Renal cortex interstitium (tissue), 11 donors: ENCODE measurements at regions not wholly inside any gene's neighbourhood (a gene's known extent, or its start where the extent isn't known, plus 50 kb on each side); places are given as distances from the start of the nearest gene placed in this dataset.

Experiments
- DNase-seq, 11 donors: peaks; one replicate each; pipeline ENCODE4 v3.0.0-alpha.2; 2013; ENCODE audit warnings: low read depth in 9 of 11, low spot score in 4 of 11; ENCODE audit errors: extremely low read depth in 1 of 11

DNA sequence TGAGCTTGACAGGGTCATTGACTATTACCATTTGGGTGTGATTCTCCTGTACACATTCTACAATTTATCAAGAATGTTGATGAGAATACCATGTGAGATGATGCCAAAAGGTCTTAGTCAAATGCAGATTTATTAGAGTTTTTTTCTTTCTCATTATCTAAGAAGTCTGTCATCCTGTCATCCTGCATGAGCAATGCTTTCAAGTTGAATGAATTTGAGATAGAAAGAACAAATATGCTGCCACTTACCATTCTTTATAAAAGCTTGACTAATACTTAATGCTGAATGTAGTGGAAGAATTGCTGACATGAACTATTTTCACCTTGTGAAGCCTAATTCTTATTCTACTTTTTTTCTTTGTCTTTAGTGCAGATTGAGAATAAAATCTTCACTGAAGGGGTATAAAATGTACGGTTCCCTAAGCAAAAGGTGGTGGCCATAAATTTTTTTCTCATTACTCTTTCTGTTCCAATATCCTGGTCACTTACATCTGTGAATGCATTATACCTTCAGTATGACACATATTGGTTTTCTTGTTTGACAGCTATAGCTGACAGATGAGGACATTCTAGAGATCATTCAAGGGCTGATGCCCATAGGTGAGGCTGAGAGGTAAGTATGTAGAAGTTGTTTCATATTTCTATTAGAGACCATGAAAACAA is 1434.7 kb downstream of the SLITRK1 start:
- DNase-seq: no peak

DNA sequence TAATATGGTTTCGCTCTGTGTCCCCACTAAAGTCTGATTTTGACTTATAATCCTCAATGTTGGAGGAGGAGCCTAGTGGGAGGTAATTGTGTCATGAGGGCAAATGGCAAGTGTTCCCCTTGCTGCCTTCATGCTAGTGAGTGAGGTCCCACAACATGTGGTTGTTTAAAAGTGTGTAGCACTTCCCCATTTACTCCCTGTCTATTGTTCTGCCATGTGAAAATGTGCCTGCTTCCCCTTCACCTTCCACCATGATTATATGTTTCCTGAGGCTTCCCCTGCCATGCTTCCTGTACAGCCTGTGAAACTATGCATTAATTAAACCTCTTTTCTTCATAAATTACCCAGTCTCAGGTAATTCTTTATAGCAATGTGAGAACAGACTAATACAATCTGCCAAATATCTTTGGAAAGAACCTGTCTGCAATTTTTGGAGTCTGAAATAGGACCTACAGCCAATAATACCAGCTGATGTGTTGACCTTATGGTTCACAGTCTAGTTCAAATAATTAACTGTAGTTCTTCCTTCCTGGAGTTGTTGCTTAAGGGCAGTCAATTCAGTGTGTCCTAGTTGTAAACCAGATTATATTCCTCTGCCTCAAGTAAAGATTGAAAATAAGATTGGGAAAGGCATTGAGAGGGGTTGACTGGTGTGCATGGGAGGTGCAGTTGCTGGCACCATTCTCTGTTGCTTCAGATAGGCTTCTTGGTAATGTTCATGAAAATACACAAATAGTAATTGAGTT is 1442.9 kb downstream of the SLITRK1 start:
- DNase-seq: no peak

DNA sequence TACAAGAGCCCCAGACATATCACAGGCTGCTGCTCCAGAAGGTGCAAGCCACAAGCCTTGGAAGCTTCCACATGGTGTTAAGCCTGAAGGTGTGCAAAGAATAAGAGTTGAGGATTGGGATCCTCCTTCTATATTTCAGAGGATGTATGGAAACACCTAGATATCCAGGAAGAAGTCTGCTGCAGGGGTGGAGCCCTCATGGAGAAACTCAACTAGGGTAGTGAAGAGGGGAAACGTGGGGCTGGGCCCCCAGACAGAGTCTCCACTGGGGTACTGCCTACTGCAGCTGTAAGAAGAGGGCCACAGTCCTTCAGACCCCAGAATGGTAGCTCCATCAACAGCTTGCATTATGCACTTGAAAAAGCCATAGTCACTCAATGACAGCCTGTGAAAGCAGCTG is 1444.0 kb downstream of the SLITRK1 start:
- DNase-seq: no peak

DNA sequence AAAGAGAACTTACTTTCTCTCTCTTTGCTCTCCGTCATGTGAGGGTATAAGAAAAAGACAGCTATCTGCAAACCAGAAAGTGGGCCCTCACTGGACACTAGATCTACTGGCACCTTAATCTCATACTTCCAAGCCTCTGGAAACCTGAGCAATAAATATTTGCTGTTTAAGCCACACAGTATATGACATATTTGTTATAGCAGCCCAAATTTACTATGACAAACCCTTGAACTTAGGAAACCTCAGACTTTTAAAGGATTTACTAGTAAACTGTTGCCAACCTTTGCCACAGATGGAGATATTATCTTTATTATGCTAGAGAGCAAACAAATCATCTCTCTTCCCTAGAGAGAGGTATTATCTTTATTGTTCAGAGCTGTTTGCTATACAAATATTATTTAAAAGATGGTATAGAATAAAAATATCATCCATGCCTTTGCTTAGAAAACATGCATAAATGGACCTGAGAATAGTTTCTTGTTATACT is 1446.1 kb downstream of the SLITRK1 start:
- no peak for DNase-seq

DNA sequence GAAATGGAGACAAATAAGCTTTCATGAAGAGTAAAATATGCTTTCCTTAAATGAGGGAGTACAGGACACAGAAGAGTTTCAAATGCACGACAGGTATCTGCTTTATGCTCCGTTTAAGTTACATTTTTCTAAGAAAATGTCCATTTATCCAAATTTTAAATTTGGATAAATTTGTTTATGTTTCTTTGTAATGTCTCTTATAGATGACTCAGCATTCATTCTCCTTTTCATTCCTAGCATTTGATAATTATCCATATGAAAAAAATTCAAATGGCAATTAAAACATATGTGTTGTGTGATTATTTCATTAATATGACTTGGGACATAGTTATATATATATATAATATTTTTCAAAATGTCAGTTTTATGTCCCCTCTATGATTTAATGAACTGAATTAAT is 1449.3 kb downstream of the SLITRK1 start:
- no peak for DNase-seq

DNA sequence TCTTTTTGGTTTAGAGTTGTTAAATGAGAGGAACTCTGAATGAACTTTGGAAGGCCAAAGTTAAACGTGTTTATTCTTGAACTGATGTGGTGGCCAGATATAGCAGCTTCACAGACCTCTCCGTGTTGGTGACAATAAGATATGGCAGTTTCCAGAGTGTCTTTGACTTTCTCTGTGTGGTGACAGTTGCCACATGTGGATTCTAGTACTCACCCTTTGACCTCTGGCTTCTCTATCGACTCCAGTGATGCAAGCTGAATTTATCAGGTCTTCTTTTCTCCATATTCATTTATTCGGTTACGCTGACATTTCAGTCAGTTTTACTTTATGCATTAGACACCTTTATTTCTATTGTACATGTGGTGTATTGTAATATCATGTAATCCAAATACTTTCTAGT is 1469.5 kb downstream of the SLITRK1 start:
- DNase-seq: no peak

DNA sequence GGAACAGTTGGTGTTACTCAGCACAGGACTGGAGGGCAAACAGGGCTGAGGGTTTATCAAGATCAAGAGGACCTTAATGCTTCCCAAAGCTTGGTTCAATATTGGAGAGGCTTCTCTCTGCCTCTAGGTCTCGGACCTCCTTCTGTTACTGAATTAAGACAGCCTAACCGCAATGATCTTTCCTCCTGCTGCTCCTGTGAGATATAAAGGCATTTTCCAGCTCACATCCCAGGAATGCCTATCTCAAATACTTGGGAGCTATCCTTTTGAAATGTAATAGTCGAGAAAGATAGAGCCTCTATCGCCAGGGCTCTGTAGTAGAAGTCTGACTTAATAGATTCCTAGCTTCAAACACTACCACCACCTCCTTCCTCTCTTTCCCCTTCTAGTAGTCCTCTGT is 1475.0 kb downstream of the SLITRK1 start:
- DNase-seq: no peak

DNA sequence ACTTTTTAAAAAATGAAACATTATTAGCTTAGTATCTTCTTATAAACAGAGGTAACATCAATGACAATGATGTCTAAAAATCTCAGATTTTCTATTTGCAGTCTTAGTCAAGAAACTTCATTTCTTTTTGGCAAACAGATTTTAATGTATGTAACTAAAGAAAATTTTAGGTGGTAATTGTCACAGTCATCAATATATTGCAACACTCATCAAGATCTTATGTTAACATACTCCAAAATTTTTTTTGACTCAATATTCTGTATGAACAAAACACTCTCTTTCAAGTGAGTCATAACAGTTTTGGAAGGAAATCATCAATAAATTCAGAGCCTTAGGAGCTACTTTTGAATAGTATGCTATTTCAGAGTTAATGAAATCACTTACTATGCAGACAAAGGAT is 1507.6 kb downstream of the SLITRK1 start:
- DNase-seq: no peak

DNA sequence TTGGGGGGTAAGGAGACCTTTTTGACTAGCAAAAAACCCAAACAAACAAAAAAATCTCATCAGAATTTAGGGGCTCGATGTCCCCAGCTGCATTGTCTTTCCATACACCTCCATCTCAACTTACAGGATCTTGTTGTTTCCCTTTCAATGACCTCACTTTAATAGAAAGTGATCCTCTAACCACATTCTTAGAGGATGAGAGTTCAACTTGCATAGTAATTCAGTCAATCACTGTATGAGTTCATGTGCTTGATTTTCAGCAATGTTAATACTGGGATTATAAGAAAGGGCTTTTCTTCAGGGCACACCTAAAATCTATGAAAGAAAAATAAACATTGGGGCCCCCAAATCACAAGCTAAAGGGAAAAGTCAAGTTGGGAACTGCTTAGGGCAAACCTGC is 1512.0 kb downstream of the SLITRK1 start:
- DNase-seq: no peak

DNA sequence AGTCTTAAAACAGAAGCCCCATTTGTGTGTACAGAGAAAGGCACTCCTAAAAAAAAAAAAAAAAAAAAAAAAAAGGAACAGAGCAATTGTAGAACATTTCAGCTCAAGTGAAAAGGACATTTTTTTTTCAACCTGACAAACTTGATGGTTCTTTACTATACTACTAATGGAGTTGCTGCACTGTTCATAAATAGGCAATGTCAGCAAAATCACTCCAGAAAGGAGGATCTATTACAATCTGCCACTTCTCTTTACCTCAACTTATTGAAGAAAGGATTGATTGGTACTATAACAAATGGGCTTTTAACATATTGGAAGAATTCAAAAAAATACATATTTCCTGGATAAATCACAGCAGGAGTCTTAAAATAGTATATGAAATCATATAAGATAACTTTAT is 1517.7 kb downstream of the SLITRK1 start:
- no peak for DNase-seq

DNA sequence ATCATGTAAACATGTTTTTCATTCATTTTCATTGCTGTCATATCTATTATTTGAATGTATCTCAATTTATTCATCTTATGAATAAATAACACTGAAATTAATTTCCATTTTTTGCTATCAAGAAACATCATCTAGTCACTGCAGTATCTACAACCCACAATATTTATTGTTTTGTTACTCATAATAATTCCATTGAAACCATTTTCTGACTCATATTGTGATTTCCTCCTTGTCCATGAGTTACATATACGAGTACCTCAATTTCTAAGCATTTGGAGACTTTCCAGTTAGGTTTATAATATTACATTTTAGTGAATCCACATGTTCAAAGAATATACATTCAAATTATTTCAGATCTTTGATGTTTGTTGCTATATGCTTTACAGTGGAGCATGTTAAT is 1524.0 kb downstream of the SLITRK1 start:
- no peak for DNase-seq

DNA sequence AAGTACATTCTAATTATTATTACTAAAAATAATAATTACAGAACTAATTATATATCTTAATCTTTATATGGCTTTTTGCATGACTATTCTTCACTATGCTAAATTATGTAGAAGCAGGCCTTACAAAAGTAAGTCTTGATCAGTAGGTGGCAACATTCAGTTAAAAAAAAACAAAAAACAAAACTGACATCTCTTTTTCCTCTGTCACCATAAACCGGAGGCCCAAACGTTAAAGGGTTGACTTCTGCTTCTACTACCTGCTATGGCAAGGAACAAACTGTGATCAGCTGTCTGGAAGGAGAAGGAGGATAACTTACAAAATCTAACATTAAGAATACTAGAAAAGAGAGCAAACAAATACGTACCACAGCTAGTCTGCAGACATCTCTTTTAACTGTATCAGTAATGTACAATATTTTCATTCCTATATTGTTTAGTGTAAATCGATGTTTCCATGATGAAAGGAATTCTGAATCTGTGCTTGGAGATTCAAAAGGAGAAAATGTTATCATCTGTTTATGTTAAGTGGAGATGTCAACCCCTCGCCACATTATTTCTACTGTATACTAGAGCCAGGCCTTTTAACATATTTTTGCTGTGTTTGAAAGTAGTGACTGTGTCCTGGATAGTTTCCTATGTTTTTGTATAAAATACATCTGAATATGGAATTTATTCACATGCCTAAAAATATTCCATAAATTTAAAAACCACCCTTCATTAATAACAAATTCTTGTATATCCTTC is 1525.4 kb downstream of the SLITRK1 start:
- DNase-seq: no peak

DNA sequence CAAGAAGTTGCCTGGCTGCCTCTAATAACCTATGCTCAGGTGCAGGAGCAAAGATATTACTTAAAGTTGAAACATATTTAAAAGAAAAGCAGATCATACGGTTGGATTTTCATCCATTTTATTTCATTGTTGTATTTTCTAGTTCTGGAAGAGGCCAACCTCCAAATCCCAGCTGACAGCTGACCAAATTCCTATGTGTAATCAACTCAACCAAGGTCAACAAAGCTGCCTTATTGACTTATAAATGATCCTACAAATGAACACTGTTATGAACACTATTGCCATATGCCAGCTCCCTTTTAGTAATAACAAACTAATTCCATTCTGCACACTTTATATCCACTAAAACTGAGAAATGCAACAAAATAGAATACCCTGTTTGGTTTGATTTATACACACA is 1537.4 kb downstream of the SLITRK1 start:
- DNase-seq: no peak

DNA sequence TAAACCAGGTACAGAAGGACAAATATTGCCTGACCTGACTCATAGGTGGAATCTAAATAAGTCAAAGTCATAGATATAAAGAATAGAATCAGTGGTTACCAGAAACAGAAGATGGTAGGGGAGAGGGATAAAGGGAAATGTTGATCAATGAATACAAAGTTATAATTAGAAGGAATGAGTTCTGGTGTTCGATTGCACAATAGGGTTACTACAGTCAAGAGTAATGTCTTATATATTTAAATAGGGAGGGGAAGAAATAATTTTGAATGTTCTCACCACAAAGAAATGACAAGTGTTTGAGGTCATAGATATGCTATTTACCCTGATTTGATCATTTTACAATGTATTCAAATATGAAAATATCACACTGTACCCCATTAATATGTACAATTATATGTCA is 1541.2 kb downstream of the SLITRK1 start:
- no peak for DNase-seq

DNA sequence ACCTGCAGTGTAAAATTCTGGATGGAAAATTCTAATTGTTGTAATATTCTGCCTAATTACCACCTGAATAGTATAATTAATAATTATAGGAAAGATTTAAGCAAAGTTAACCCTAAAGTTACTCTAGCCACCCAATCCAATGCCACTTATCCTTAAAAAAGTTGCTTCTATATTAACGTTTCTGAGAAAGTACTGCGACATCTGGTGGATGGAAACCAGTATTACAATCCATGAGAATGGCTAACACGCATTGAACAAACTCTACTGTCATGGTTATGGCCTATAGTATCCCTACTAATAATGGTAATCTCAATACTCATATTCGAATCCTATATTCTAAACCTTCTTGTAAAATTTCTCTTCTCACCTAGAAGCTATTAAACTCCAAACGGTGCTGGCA is 1551.8 kb downstream of the SLITRK1 start:
- no peak for DNase-seq

DNA sequence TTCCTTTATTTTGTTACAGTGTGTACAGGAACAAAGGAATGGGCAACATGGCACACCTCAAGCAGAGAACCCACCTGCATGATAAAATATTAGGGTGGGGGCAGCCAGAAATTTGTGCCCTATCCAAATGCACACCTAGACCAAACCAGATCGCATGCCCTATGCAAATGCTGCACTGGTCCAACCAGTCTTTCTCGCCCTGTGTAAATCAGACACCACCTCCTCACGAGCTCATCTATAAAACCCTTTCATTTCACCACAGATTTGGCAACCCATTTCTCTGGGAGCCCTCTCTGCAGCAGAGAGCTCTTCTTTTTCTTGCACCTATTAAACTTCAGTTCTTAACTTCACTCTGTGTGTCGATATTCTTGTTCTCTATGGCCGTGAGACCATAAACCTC is 1559.2 kb downstream of the SLITRK1 start:
- no peak for DNase-seq

DNA sequence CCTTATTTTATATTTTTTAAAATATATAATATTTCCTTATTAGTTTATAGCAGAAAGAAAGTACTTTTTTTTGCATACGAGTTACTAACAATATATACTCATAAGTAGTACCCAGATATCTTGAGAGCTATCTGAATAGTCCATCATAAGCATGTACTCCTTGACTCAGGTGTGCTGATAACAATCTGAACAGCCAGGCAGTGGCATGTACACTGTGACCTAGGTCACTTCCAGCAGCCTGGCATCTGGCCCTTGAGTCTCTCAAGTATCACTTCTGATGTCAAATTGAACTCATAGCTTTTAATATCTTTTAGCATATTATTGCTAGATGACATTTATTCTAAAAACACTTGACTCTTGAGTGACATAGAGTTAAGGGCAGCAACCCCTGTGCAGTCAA is 1576.7 kb downstream of the SLITRK1 start:
- DNase-seq: no peak

DNA sequence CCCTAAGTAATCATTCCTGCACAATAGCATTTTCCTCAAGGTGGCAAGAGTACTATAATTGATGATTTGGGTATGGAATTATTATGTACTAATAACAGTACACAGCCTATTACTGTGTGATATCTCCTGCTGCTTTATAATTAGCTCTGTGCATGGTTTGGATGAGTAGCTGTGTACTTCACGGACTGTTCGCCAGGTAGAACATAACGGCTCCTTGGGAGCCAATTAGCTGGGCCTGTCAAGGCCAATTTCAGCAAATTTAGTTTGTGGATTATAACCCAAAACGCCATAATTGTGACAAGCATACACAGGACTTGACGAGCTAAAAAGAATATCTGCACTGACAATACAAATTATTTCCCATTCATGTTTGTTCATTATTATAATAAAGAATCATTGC is 1584.2 kb downstream of the SLITRK1 start:
- no peak for DNase-seq

DNA sequence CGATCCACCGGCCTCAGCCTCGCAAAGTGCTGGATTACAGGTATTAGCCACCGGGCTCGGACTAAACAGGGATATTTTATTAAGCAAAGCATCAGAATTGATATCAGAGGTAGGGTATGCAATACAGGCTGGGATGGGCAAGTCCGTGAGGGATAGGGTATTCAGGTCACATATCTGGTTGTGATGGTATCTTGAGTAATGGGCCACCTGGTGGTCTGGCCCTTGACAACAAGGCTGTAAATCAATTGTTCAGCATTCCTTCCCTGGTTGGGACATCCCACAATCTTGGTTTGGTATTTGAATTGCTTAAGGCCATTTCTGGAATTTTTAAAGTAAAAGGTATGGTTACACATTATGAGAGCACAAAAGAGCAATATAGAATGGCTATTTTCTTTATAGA is 1588.0 kb downstream of the SLITRK1 start:
- no peak for DNase-seq

DNA sequence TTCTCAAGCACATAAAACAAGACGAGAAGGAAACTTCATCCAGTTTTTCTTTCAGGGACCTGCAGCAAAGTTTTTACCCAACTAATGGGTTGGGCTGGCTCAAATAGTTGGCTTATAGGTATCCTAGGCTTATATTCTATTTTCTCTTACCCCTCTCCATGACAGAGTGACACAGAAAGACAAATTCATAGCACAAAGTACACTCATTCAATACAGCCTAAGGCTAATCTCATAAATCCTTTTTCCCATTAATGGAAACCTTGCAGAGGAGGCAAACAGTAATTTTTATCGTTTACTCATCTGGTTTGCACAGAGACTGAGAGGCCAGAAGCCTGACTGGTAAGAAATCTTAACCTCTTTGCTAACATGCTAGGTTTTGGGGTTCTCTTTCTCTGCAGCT is 1589.9 kb downstream of the SLITRK1 start:
- DNase-seq: no peak
